ENCODE measurements at regions not wholly inside any gene's neighbourhood (a gene's known extent, or its start where the extent isn't known, plus 50 kb on each side); places are given as distances from the start of the nearest gene placed in this dataset.

GRCh38 chr11:91587131-91587530 lies 637.5 kb upstream of the FAT3 start:
- H3K27me3 ChIP-seq (ENCODE audit: insufficient read depth, poor library complexity, severe bottlenecking) = no peaks in the 10 kb centered on the region
- ATAC-seq (ENCODE audit: low read depth) = no peak
- no peak overlapping the region for H3K4me3 ChIP-seq (ENCODE audit: severe bottlenecking)
- H3K36me3 ChIP-seq (ENCODE audit: low read depth) = no peaks in the 10 kb centered on the region
- no peak overlapping the region for H3K27ac ChIP-seq (ENCODE audit: poor library complexity, severe bottlenecking)
- no peak for TF ChIP-seq CTCF (IDR thresholded peaks at IDR 0.05; ENCODE audit: poor library complexity, severe bottlenecking)
- no peaks in the 10 kb centered on the region for H3K9me3 ChIP-seq (ENCODE audit: severe bottlenecking)
- no peak for DNase-seq (ENCODE audit: low spot score)
- no peaks in the 10 kb centered on the region for H3K4me1 ChIP-seq (ENCODE audit: insufficient read depth, poor library complexity, severe bottlenecking)

GRCh38 chr11:91585035-91585801 lies 639.4 kb upstream of the FAT3 start:
- ATAC-seq (ENCODE audit: low read depth) = no peak
- H3K9me3 ChIP-seq (ENCODE audit: severe bottlenecking) = no peaks in the 10 kb centered on the region
- H3K4me1 ChIP-seq (ENCODE audit: insufficient read depth, poor library complexity, severe bottlenecking) = no peaks in the 10 kb centered on the region
- TF ChIP-seq CTCF (IDR thresholded peaks at IDR 0.05; ENCODE audit: poor library complexity, severe bottlenecking) = no peak
- no peak for DNase-seq (ENCODE audit: low spot score)
- H3K27ac ChIP-seq (ENCODE audit: poor library complexity, severe bottlenecking) = no peak overlapping the region
- no peaks in the 10 kb centered on the region for H3K27me3 ChIP-seq (ENCODE audit: insufficient read depth, poor library complexity, severe bottlenecking)
- no peaks in the 10 kb centered on the region for H3K36me3 ChIP-seq (ENCODE audit: low read depth)
- H3K4me3 ChIP-seq (ENCODE audit: severe bottlenecking) = no peak overlapping the region

GRCh38 chr11:91563176-91563575 lies 661.4 kb upstream of the FAT3 start:
- Histone ChIP-seq H3K36me3 (ENCODE audit: low read depth) (no peaks in the 10 kb centered on the region), H3K4me1 (ENCODE audit: insufficient read depth, poor library complexity, severe bottlenecking) (no peaks in the 10 kb centered on the region), H3K27me3 (ENCODE audit: insufficient read depth, poor library complexity, severe bottlenecking) (no peaks in the 10 kb centered on the region), H3K4me3 (ENCODE audit: severe bottlenecking) (no peak overlapping the region), H3K27ac (ENCODE audit: poor library complexity, severe bottlenecking) (no peak overlapping the region), H3K9me3 (ENCODE audit: severe bottlenecking) (no peaks in the 10 kb centered on the region)
- ATAC-seq (ENCODE audit: low read depth) (no peak), DNase-seq (ENCODE audit: low spot score) (no peak)
- TF ChIP-seq CTCF (IDR thresholded peaks at IDR 0.05; ENCODE audit: poor library complexity, severe bottlenecking) = no peak

GRCh38 chr11:91560434-91560833 lies 664.2 kb upstream of the FAT3 start:
- no peaks in the 10 kb centered on the region for H3K9me3 ChIP-seq (ENCODE audit: severe bottlenecking)
- no peak for ATAC-seq (ENCODE audit: low read depth)
- TF ChIP-seq CTCF (IDR thresholded peaks at IDR 0.05; ENCODE audit: poor library complexity, severe bottlenecking) = no peak
- no peak overlapping the region for H3K4me3 ChIP-seq (ENCODE audit: severe bottlenecking)
- DNase-seq (ENCODE audit: low spot score) = no peak
- H3K27ac ChIP-seq (ENCODE audit: poor library complexity, severe bottlenecking) = no peak overlapping the region
- H3K27me3 ChIP-seq (ENCODE audit: insufficient read depth, poor library complexity, severe bottlenecking) = no peaks in the 10 kb centered on the region
- no peaks in the 10 kb centered on the region for H3K36me3 ChIP-seq (ENCODE audit: low read depth)
- no peaks in the 10 kb centered on the region for H3K4me1 ChIP-seq (ENCODE audit: insufficient read depth, poor library complexity, severe bottlenecking)

GRCh38 chr11:91538065-91538464 lies 686.6 kb upstream of the FAT3 start:
- H3K27me3 ChIP-seq (ENCODE audit: insufficient read depth, poor library complexity, severe bottlenecking) = no peaks in the 10 kb centered on the region
- no peak overlapping the region for H3K27ac ChIP-seq (ENCODE audit: poor library complexity, severe bottlenecking)
- DNase-seq (ENCODE audit: low spot score) (no peak), ATAC-seq (ENCODE audit: low read depth) (no peak)
- H3K4me1 ChIP-seq (ENCODE audit: insufficient read depth, poor library complexity, severe bottlenecking) = no peaks in the 10 kb centered on the region
- TF ChIP-seq CTCF (IDR thresholded peaks at IDR 0.05; ENCODE audit: poor library complexity, severe bottlenecking) = no peak
- no peak overlapping the region for H3K4me3 ChIP-seq (ENCODE audit: severe bottlenecking)
- no peaks in the 10 kb centered on the region for H3K9me3 ChIP-seq (ENCODE audit: severe bottlenecking)
- H3K36me3 ChIP-seq (ENCODE audit: low read depth) = no peaks in the 10 kb centered on the region
